OCI-LY3 (cell line): ENCODE measurements at regions not wholly inside any gene's neighbourhood (a gene's known extent, or its start where the extent isn't known, plus 50 kb on each side); places are given as distances from the start of the nearest gene placed in this dataset.

Source experiments
- EZH2phosphoT487 ChIP-seq: fragments of 200-600 bp; shearing (Covaris generic); IDR thresholded peaks from 2 replicates; pipeline ENCODE4 v1.6.1; 2018; ENCODE audit warnings: antibody characterized with exemption, mixed run types, low read depth
- TF ChIP-seq, protein P1 (sequence below): fragments of 200-600, 300-600 bp; sonication (generic); IDR thresholded peaks from 2 replicates; pipeline ENCODE4 v1.5.1; 2014; ENCODE audit warnings: antibody characterized with exemption, low read length, low read depth

GRCh38 chr5:99795031-99795430, 740.1 kb upstream of the FAM174A start:
- TF ChIP-seq, protein P1, sequence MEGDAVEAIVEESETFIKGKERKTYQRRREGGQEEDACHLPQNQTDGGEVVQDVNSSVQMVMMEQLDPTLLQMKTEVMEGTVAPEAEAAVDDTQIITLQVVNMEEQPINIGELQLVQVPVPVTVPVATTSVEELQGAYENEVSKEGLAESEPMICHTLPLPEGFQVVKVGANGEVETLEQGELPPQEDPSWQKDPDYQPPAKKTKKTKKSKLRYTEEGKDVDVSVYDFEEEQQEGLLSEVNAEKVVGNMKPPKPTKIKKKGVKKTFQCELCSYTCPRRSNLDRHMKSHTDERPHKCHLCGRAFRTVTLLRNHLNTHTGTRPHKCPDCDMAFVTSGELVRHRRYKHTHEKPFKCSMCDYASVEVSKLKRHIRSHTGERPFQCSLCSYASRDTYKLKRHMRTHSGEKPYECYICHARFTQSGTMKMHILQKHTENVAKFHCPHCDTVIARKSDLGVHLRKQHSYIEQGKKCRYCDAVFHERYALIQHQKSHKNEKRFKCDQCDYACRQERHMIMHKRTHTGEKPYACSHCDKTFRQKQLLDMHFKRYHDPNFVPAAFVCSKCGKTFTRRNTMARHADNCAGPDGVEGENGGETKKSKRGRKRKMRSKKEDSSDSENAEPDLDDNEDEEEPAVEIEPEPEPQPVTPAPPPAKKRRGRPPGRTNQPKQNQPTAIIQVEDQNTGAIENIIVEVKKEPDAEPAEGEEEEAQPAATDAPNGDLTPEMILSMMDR, result no peak
- TF ChIP-seq EZH2phosphoT487, result no peak
